ENCODE measurements at regions not wholly inside any gene's neighbourhood (a gene's known extent, or its start where the extent isn't known, plus 50 kb on each side); places are given as distances from the start of the nearest gene placed in this dataset.

DNA sequence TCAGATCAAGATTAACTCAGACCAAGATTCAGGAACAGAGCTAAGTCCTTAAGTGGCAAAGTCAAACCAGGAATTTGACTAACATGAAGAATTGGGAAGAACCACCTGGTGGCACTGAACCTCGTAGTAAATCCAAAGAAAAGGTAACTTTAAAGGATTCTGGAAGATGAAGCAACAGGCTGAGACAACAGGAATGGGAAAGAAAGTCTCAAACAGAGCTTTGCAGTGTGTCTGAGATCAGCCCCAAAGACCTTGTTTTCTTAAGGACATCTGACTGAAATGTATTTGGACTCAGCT is 126.1 kb downstream of the ASB9 start:
- no peak overlapping the region for H3K27ac Mint-ChIP-seq
- H3K36me3 Mint-ChIP-seq (ENCODE audit: low read depth) = no peaks in the 10 kb centered on the region
- DNase-seq (no peak), ATAC-seq (ENCODE audit: poor library complexity) (no peak)
- no peak overlapping the region for H3K4me3 Mint-ChIP-seq
- POLR2A ChIA-PET = interaction anchor here (0.6 kb wide), 1 partner anchor 14 kb away, joined by 5 read pairs; no protein-coding TSS in a partner anchor
- no peaks in the 10 kb centered on the region for H3K27me3 Mint-ChIP-seq
- no peaks in the 10 kb centered on the region for H3K36me3 ChIP-seq (ENCODE audit: insufficient read depth, low read length)
- no peaks in the 10 kb centered on the region for H3K9me3 Mint-ChIP-seq
- no peaks in the 10 kb centered on the region for H3K9me3 ChIP-seq (ENCODE audit: control insufficient read depth in 1 of 2, insufficient read depth in 1 of 2, low read length in 2 of 2)
- TF ChIP-seq, protein P1, sequence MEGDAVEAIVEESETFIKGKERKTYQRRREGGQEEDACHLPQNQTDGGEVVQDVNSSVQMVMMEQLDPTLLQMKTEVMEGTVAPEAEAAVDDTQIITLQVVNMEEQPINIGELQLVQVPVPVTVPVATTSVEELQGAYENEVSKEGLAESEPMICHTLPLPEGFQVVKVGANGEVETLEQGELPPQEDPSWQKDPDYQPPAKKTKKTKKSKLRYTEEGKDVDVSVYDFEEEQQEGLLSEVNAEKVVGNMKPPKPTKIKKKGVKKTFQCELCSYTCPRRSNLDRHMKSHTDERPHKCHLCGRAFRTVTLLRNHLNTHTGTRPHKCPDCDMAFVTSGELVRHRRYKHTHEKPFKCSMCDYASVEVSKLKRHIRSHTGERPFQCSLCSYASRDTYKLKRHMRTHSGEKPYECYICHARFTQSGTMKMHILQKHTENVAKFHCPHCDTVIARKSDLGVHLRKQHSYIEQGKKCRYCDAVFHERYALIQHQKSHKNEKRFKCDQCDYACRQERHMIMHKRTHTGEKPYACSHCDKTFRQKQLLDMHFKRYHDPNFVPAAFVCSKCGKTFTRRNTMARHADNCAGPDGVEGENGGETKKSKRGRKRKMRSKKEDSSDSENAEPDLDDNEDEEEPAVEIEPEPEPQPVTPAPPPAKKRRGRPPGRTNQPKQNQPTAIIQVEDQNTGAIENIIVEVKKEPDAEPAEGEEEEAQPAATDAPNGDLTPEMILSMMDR (IDR thresholded peaks at IDR 0.05) = no peak
- intact Hi-C loops (cut with DNase I, micrococcal nuclease) = loop anchor here (1.0 to 10.0 kb wide), 4 partner anchors 99 to 1639 kb away; no protein-coding TSS in a partner anchor
- H3K27me3 ChIP-seq (ENCODE audit: control insufficient read depth in 1 of 2, insufficient read depth in 2 of 2, low read length in 2 of 2) = no peaks in the 10 kb centered on the region
- H3K27ac ChIP-seq (ENCODE audit: low read depth in 1 of 2, low read length in 2 of 2) = no peak overlapping the region
- no peak overlapping the region for H3K4me3 ChIP-seq (ENCODE audit: low read length)
- H3K4me1 Mint-ChIP-seq (ENCODE audit: low read depth) = peaks cover 17% of the 10 kb centered on the region
- CTCF ChIA-PET = interaction anchor here (1.0 kb wide), 1 partner anchor 8 kb away, joined by 3 read pairs; no protein-coding TSS in a partner anchor
- H3K4me1 ChIP-seq (ENCODE audit: insufficient read depth, low read length) = peaks cover 6% of the 10 kb centered on the region

DNA sequence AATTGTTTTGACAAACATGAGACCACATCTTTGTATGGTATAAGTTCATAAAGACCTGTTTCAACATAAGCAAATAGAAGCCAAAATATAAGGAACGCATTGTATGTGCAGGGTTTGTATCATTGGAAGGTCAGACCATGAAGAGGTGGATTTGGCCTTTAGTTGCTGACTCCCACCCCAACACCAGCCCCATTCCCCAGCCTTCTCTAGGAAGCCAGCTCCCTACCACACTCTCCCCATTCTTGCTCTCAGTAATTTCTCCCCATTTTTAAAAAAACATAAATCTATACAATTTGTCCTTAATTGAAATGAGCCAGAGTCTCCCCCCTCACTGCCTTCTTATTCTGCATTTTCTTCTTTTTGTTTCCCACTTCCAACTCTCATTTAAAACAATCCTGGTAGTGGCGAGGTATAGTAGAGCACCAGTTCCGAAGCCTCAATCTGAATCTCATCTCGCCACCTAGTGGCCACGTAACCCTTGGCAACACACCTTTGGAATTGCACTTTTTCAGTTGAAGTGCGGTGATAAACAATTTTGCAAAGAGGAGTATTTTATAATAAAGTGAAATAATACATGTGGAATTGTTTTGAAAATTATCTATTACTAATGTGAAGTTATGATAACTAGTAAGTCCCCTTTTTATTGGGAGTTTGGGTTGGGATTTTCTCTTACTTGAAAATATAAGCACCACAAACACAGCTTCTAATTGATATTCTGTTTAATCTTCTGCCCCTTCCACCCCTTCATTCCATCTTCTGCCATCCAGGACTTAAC is 126.6 kb downstream of the ASB9 start:
- Mint-ChIP-seq H3K27ac (no peak overlapping the region), H3K4me1 (ENCODE audit: low read depth) (peaks cover 17% of the 10 kb centered on the region), H3K4me3 (no peak overlapping the region), H3K9me3 (no peaks in the 10 kb centered on the region), H3K36me3 (ENCODE audit: low read depth) (no peaks in the 10 kb centered on the region), H3K27me3 (no peaks in the 10 kb centered on the region)
- Histone ChIP-seq H3K9me3 (ENCODE audit: control insufficient read depth in 1 of 2, insufficient read depth in 1 of 2, low read length in 2 of 2) (no peaks in the 10 kb centered on the region), H3K4me1 (ENCODE audit: insufficient read depth, low read length) (peaks cover 6% of the 10 kb centered on the region), H3K4me3 (ENCODE audit: low read length) (no peak overlapping the region), H3K27ac (ENCODE audit: low read depth in 1 of 2, low read length in 2 of 2) (no peak overlapping the region), H3K36me3 (ENCODE audit: insufficient read depth, low read length) (no peaks in the 10 kb centered on the region), H3K27me3 (ENCODE audit: control insufficient read depth in 1 of 2, insufficient read depth in 2 of 2, low read length in 2 of 2) (no peaks in the 10 kb centered on the region)
- ChIA-PET CTCF (interaction anchor here (0.7 to 1.3 kb wide), 4 partner anchors 8 to 100 kb away, joined by 3 read pairs; no protein-coding TSS in a partner anchor), POLR2A (interaction anchor here (1.4 kb wide), 1 partner anchor 15 kb away, joined by 3 read pairs; no protein-coding TSS in a partner anchor)
- TF ChIP-seq, protein P1 (IDR thresholded peaks at IDR 0.05) = peak; percentile 69
- ATAC-seq (ENCODE audit: poor library complexity) (peak; percentile 68), DNase-seq (peak; percentile 16 to 74 (median 49))
- intact Hi-C loops (cut with DNase I, micrococcal nuclease) = loop anchor here (1.0 to 10.0 kb wide), 4 partner anchors 99 to 1638 kb away; no protein-coding TSS in a partner anchor

DNA sequence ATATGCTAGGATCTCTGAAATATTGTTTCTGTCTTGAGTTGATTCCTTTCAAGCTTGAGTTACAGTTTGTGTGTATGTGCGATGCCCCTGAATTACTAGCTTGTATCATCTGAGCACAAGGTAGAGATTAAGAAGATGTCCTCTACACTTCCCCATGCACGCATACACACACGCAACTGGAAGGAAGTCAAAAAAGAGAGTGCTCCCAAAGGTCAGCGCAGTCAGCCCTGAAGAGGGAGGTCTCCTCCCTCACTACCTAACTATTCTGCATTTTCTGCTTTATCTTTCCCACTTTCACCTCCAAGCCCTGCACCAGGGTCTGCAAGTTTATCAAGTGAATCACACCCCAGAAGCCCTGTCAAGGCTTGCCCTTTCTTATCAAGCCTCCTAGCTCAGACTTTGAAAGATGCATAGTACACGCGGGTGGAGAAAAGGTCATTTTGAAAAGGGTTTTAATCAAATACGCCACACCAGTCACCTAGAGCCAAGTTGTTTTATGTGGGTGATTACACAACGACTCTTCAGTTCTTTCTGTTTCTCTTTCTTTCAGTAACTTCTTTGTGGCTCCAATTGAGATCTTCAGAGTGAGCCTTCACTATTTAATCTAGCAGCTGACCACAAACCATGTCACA is 127.7 kb downstream of the ASB9 start:
- ATAC-seq (ENCODE audit: poor library complexity) = no peak
- Mint-ChIP-seq H3K27me3 (no peaks in the 10 kb centered on the region), H3K4me3 (no peak overlapping the region), H3K36me3 (ENCODE audit: low read depth) (no peaks in the 10 kb centered on the region), H3K4me1 (ENCODE audit: low read depth) (peaks cover 17% of the 10 kb centered on the region), H3K9me3 (no peaks in the 10 kb centered on the region), H3K27ac (no peak overlapping the region)
- Histone ChIP-seq H3K27ac (ENCODE audit: low read depth in 1 of 2, low read length in 2 of 2) (no peak overlapping the region), H3K9me3 (ENCODE audit: control insufficient read depth in 1 of 2, insufficient read depth in 1 of 2, low read length in 2 of 2) (no peaks in the 10 kb centered on the region), H3K4me1 (ENCODE audit: insufficient read depth, low read length) (peaks cover 6% of the 10 kb centered on the region), H3K36me3 (ENCODE audit: insufficient read depth, low read length) (no peaks in the 10 kb centered on the region), H3K4me3 (ENCODE audit: low read length) (peak overlapping the region; percentile 16), H3K27me3 (ENCODE audit: control insufficient read depth in 1 of 2, insufficient read depth in 2 of 2, low read length in 2 of 2) (no peaks in the 10 kb centered on the region)
- TF ChIP-seq, protein P1 (IDR thresholded peaks at IDR 0.05) = no peak
- intact Hi-C loops (cut with DNase I, micrococcal nuclease) = loop anchor here (5.0 to 10.0 kb wide), 3 partner anchors 100 to 1637 kb away; no protein-coding TSS in a partner anchor
- DNase-seq = peak in 4 of 14 experiments; percentile 4 to 50 (median 11)
- ChIA-PET CTCF (interaction anchor here (1.3 kb wide), 1 partner anchor 34 kb away, joined by 3 read pairs; no protein-coding TSS in a partner anchor), POLR2A (interaction anchor here (1.4 kb wide), 1 partner anchor 16 kb away, joined by 3 read pairs; no protein-coding TSS in a partner anchor)

All from CD4-positive, alpha-beta T cell (primary cell).